A549 (cell line): ENCODE measurements at regions not wholly inside any gene's neighbourhood (a gene's known extent, or its start where the extent isn't known, plus 50 kb on each side); places are given as distances from the start of the nearest gene placed in this dataset.

ENCODE experiments used
- ATAC-seq, 2 experiments: fragments of 200-7000 bp in 1 of 2; fragments of >200 bp in 1 of 2; cut with Nextera tagmentation in 1 of 2; cut with Tn5 transposase in 1 of 2; 3 replicates each; pipeline versions ENCODE4 v1.8.0 to v1.9.1; 2018 to 2020; ENCODE audit warnings: mild to moderate bottlenecking in 1 of 2, moderate library complexity in 1 of 2
- CTCF ChIA-PET: fragments of 300-600 bp; sonication (Branson Sonifier 250); formaldehyde crosslinking; extraction: SDS; loops from one replicate; lab custom pipeline; 2021; ENCODE audit warnings: antibody characterized with exemption, inconsistent platforms; lab: Yijun Ruan, JAX
- POLR2A ChIA-PET: fragments of 350-600 bp; formaldehyde crosslinking; extraction: SDS; loops from one replicate; lab custom pipeline; 2021; ENCODE audit warnings: antibody characterized with exemption, inconsistent platforms; lab: Yijun Ruan, JAX
- DNase-seq, 2 experiments: peaks; one replicate each; pipeline versions ENCODE4 v3.0.0 to v3.0.0-alpha.2; 2011 to 2016; ENCODE audit warnings: low read depth in 1 of 2, low spot score in 1 of 2
- FAIRE-seq: peaks from 2 replicates; lab custom pipeline; 2011; peaks lifted over from hg19 to GRCh38; lab: Jason Lieb, UNC
- H3K27ac ChIP-seq, 2 experiments: fragments of >200 bp; sonication (Bioruptor Twin); formaldehyde crosslinking; 3 replicates each; pipeline ENCODE4 v1.5.1; 2016 to 2017
- H3K4me1 ChIP-seq: fragments of >200 bp; sonication (Bioruptor Twin); formaldehyde crosslinking; 3 replicates; pipeline ENCODE4 v1.6.1; 2016
- H3K4me2 ChIP-seq: fragments of >200 bp; sonication (Bioruptor Twin); formaldehyde crosslinking; 3 replicates; pipeline ENCODE4 v1.6.1; 2016
- H3K4me3 ChIP-seq: fragments of >200 bp; sonication (Bioruptor Twin); formaldehyde crosslinking; 3 replicates; pipeline ENCODE4 v1.5.1; 2016
- H3K9me3 ChIP-seq: fragments of >200 bp; sonication (Bioruptor Twin); formaldehyde crosslinking; 3 replicates; pipeline ENCODE4 v1.6.1; 2016
- CBX8 ChIP-seq: fragments of 200-600 bp; sonication (generic); IDR thresholded peaks from 2 replicates; pipeline ENCODE4 v1.6.1; 2016
- CEBPB ChIP-seq, 2 experiments: fragments of >200 bp in 1 of 2; sonication (Bioruptor Twin) in 1 of 2; formaldehyde crosslinking in 1 of 2; IDR thresholded peaks; 2 replicates each; pipeline ENCODE4 v1.6.1; 2012 to 2016
- CHD2 ChIP-seq: fragments of 150-350 bp; IDR thresholded peaks from 2 replicates; pipeline ENCODE4 v1.6.1; 2014; ENCODE audit warnings: low read length; ENCODE audit not compliant: partially characterized antibody
- CHD4 ChIP-seq: fragments of 200-600 bp; sonication (generic); IDR thresholded peaks from 2 replicates; pipeline ENCODE4 v1.6.1; 2016; ENCODE audit warnings: antibody characterized with exemption, mild to moderate bottlenecking, borderline replicate concordance
- EHF ChIP-seq: fragments of 250-450 bp; sonication (Bioruptor Pico); IDR thresholded peaks from 2 replicates; pipeline ENCODE4 v1.5.0; 2020; ENCODE audit warnings: mild to moderate bottlenecking
- EHMT2 ChIP-seq: fragments of 200-600 bp; sonication (generic); IDR thresholded peaks from 2 replicates; pipeline ENCODE4 v1.6.1; 2016; ENCODE audit warnings: antibody characterized with exemption, low read depth, mild to moderate bottlenecking, moderate library complexity
- ELK1 ChIP-seq: fragments of 150-350 bp; IDR thresholded peaks from 2 replicates; pipeline ENCODE4 v1.6.1; 2014; ENCODE audit warnings: low read depth, mild to moderate bottlenecking, low read length
- EP300 ChIP-seq, 2 experiments: fragments of >200 bp; sonication (Bioruptor Twin); formaldehyde crosslinking; IDR thresholded peaks; 2 replicates in 1 of 2; 3 replicates in 1 of 2; pipeline ENCODE4 v1.6.1; 2016 to 2017
- ESRRA ChIP-seq: fragments of 150-350 bp; IDR thresholded peaks from 2 replicates; pipeline ENCODE4 v1.6.1; 2014; ENCODE audit warnings: mild to moderate bottlenecking, low read length, borderline replicate concordance
- HEYL ChIP-seq: fragments of 250-450 bp; sonication (Bioruptor Pico); IDR thresholded peaks from 2 replicates; pipeline ENCODE4 v1.8.0; 2021; ENCODE audit warnings: mild to moderate bottlenecking, moderate library complexity
- HMGXB4 ChIP-seq: fragments of 250-450 bp; sonication (Bioruptor Pico); IDR thresholded peaks from 2 replicates; pipeline ENCODE4 v1.5.0; 2021; ENCODE audit warnings: mild to moderate bottlenecking, moderate library complexity, borderline replicate concordance
- HOXB5 ChIP-seq: fragments of 250-450 bp; sonication (Bioruptor Pico); IDR thresholded peaks from 2 replicates; pipeline ENCODE4 v1.5.0; 2020; ENCODE audit warnings: mild to moderate bottlenecking, moderate library complexity
- JUNB ChIP-seq: fragments of >200 bp; sonication (Bioruptor Twin); formaldehyde crosslinking; IDR thresholded peaks from 2 replicates; pipeline ENCODE4 v1.6.1; 2016
- KDM5A ChIP-seq: fragments of 200-600 bp; sonication (generic); IDR thresholded peaks from 2 replicates; pipeline ENCODE4 v1.6.1; 2016; ENCODE audit warnings: antibody characterized with exemption, mild to moderate bottlenecking
- NFE2L2 ChIP-seq: fragments of 150-350 bp; conservative IDR thresholded peaks from 2 replicates; pipeline ENCODE4 v1.6.1; 2014; ENCODE audit warnings: low read length
- PHF8 ChIP-seq: fragments of 200-600 bp; sonication (generic); IDR thresholded peaks from 2 replicates; pipeline ENCODE4 v1.6.1; 2016; ENCODE audit warnings: low read depth, mild to moderate bottlenecking, antibody characterized with exemption, moderate library complexity, borderline replicate concordance
- RAD21 ChIP-seq, 2 experiments: fragments of >200 bp in 1 of 2; sonication (Bioruptor Twin) in 1 of 2; formaldehyde crosslinking in 1 of 2; IDR thresholded peaks in 1 of 2; conservative IDR thresholded peaks in 1 of 2; 2 replicates in 1 of 2; 3 replicates in 1 of 2; pipeline ENCODE4 v1.6.1; 2012 to 2018; ENCODE audit warnings: inconsistent platforms in 1 of 2
- RARB ChIP-seq: fragments of 250-450 bp; sonication (Bioruptor Pico); IDR thresholded peaks from 2 replicates; pipeline ENCODE4 v1.8.0; 2021; ENCODE audit warnings: mild to moderate bottlenecking, moderate library complexity
- RCOR1 ChIP-seq: fragments of 150-350 bp; IDR thresholded peaks from 2 replicates; pipeline ENCODE4 v1.6.1; 2014; ENCODE audit warnings: antibody characterized with exemption, low read length, low read depth
- SMC3 ChIP-seq: fragments of >200 bp; sonication (Bioruptor Twin); formaldehyde crosslinking; IDR thresholded peaks from 3 replicates; pipeline ENCODE4 v1.6.1; 2018; ENCODE audit warnings: inconsistent platforms
- SREBF2 ChIP-seq: fragments of 450-650 bp; IDR thresholded peaks from 2 replicates; pipeline ENCODE4 v1.6.1; 2014; ENCODE audit warnings: mild to moderate bottlenecking, moderate library complexity
- TFCP2L1 ChIP-seq: fragments of 250-450 bp; sonication (Bioruptor Pico); IDR thresholded peaks from 2 replicates; pipeline ENCODE4 v1.5.0; 2021; ENCODE audit warnings: mild to moderate bottlenecking
- TP53 ChIP-seq: fragments of 250-450 bp; sonication (Bioruptor Pico); IDR thresholded peaks from 2 replicates; pipeline ENCODE4 v1.5.0; 2021; ENCODE audit warnings: mild to moderate bottlenecking, moderate library complexity
- ZC3H11A ChIP-seq: fragments of 450-650 bp; IDR thresholded peaks from 2 replicates; pipeline ENCODE4 v1.6.1; 2014; ENCODE audit warnings: antibody characterized with exemption, mild to moderate bottlenecking
- ZFP36 ChIP-seq: fragments of 450-650 bp; IDR thresholded peaks from 2 replicates; pipeline ENCODE4 v1.6.1; 2014; ENCODE audit warnings: borderline replicate concordance; ENCODE audit not compliant: partially characterized antibody
- ZSCAN20 ChIP-seq: fragments of 250-450 bp; sonication (Bioruptor Pico); IDR thresholded peaks from 2 replicates; pipeline ENCODE4 v1.8.0; 2022; ENCODE audit warnings: mild to moderate bottlenecking, moderate library complexity
- WGBS: methylation state at CpG from one replicate; pipeline ENCODE4 v1.1.6; 2017; ENCODE audit errors: missing lambda C conversion rate; 5-methylcytosine and 5-hydroxymethylcytosine counted together
- TF ChIP-seq, protein P1 (sequence below): IDR thresholded peaks from 2 replicates; pipeline ENCODE4 v1.6.1; 2012
- TF ChIP-seq, protein P2 (sequence below): IDR thresholded peaks from 2 replicates; pipeline ENCODE4 v1.6.1; 2012; ENCODE audit warnings: low read depth, borderline replicate concordance

DNA sequence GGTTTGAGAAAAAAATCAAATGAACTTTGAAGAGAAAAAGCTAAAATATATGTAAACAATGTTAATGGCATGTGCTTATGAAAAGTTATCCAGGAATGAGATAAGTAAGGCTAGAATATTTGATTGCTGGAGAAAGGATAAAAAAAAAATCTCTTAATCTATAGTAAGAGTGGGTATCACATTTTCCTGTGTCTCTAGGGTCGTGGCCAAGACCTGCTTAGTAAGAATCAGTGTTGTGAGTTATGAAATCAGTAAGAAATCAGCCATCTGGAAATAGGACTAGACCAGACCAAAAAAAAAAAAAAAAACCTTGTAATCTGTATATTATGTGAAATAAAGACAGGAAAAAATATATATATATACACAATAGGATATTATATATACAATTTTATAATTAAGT, 1153.9 kb downstream of the CDH11 start:
- ChIA-PET CTCF (no interaction called here), POLR2A (no interaction called here)
- H3K9me3 ChIP-seq, result no peaks in the 10 kb centered on the region
- no peak overlapping the region for H3K4me3 ChIP-seq
- no peaks in the 10 kb centered on the region for H3K4me1 ChIP-seq
- TF ChIP-seq SMC3, result no peak
- no peak for TF ChIP-seq EP300 (IDR thresholded peaks at IDR 0.05)
- no peak for TF ChIP-seq EHMT2
- TF ChIP-seq JUNB, result no peak
- TF ChIP-seq HOXB5 (CRISPR knock-in tag), result no peak
- TF ChIP-seq ZFP36, result no peak
- TF ChIP-seq CBX8, result no peak
- TF ChIP-seq, protein P1, sequence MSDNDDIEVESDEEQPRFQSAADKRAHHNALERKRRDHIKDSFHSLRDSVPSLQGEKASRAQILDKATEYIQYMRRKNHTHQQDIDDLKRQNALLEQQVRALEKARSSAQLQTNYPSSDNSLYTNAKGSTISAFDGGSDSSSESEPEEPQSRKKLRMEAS, result no peak
- no peak for TF ChIP-seq ELK1
- TF ChIP-seq HMGXB4, result no peak
- no peak for TF ChIP-seq RCOR1
- no peak for TF ChIP-seq NFE2L2
- TF ChIP-seq, protein P2, sequence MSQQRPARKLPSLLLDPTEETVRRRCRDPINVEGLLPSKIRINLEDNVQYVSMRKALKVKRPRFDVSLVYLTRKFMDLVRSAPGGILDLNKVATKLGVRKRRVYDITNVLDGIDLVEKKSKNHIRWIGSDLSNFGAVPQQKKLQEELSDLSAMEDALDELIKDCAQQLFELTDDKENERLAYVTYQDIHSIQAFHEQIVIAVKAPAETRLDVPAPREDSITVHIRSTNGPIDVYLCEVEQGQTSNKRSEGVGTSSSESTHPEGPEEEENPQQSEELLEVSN, result no peak
- TF ChIP-seq CHD4, result no peak
- TF ChIP-seq TP53, result no peak
- no peak for TF ChIP-seq CEBPB (IDR thresholded peaks at IDR 0.05)
- TF ChIP-seq PHF8, result no peak
- WGBS, result 3% methylated on average over 1 of the region's 1 CpG
- no peak for FAIRE-seq
- no peak overlapping the region for H3K4me2 ChIP-seq
- no peak for ATAC-seq
- no peak overlapping the region for H3K27ac ChIP-seq
- no peak for DNase-seq

DNA sequence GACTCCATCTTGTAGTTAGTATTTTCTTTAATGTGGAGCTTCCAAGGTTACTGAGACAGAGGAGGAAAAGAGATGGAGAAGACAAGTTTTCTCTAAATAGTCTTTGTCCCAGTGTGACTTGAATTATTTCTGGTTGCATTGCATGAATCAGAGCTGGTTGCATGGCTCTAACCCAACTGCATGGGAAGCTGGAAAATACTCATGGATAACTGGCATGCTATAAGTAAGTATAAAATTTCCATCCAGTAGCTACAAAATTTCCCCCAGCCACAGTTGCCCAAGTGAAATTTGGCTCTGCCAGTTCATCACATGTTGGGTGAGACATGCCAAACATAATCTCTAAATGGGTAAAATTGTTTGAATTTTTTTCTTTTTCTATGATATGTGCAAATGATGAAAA, 1161.5 kb downstream of the CDH11 start:
- POLR2A ChIA-PET, result no interaction called here

GRCh38 chr16:63947022-63947421, 1174.8 kb downstream of the CDH11 start:
- TF ChIP-seq ESRRA, result no peak
- TF ChIP-seq ZSCAN20 (CRISPR knock-in tag), result no peak
- no peak for TF ChIP-seq HEYL
- TF ChIP-seq RAD21 (conservative IDR thresholded peaks at IDR 0.05 in 1 of 2, IDR thresholded peaks at IDR 0.05 in 1 of 2), result no peak
- TF ChIP-seq KDM5A, result no peak
- TF ChIP-seq HOXB5 (CRISPR knock-in tag), result no peak
- TF ChIP-seq RARB (CRISPR knock-in tag), result no peak
- TF ChIP-seq, protein P1, result no peak
- no peak for TF ChIP-seq ZC3H11A
- no peak for TF ChIP-seq CHD4
- no peak for TF ChIP-seq CHD2
- no peak for TF ChIP-seq TFCP2L1 (CRISPR knock-in tag)
- no peak for TF ChIP-seq SREBF2
- Histone ChIP-seq H3K27ac (no peak overlapping the region), H3K4me3 (no peak overlapping the region), H3K4me2 (no peak overlapping the region), H3K4me1 (no peaks in the 10 kb centered on the region), H3K9me3 (no peaks in the 10 kb centered on the region)
- 23% methylated on average over 2 of the region's 2 CpGs for WGBS
- FAIRE-seq (no peak), DNase-seq (no peak), ATAC-seq (no peak)
- POLR2A ChIA-PET, result no interaction called here
- CTCF ChIA-PET, result no interaction called here

More for the DNA sequence above, 1161.5 kb downstream of the CDH11 start:
- DNase-seq (no peak), ATAC-seq (no peak)
- Histone ChIP-seq H3K4me2 (no peak overlapping the region), H3K9me3 (no peaks in the 10 kb centered on the region), H3K4me1 (no peaks in the 10 kb centered on the region), H3K4me3 (no peak overlapping the region), H3K27ac (no peak overlapping the region)
- CTCF ChIA-PET, result no interaction called here
- TF ChIP-seq CHD4 (no peak), NFE2L2 (no peak), ZFP36 (no peak), EHF (CRISPR knock-in tag) (no peak)
- TF ChIP-seq, all 56 proteins: peak for 0
- no peak for FAIRE-seq
